Fibroblast of skin of back (primary cell): ENCODE measurements at regions not wholly inside any gene's neighbourhood (a gene's known extent, or its start where the extent isn't known, plus 50 kb on each side); places are given as distances from the start of the nearest gene placed in this dataset.
"Not testable (repeated sequence)": the region's sequence is repeated elsewhere in the genome, so short reads cannot be mapped to it uniquely, and the experiment has no call there.

Experiments used
- DNase-seq: peaks from one replicate; pipeline ENCODE4 v3.0.0-alpha.2; 2013

- peak; percentile 63 for DNase-seq
Observed at GRCh38 chr5:1635477-1635876, 111.7 kb upstream of the LPCAT1 start.

DNA sequence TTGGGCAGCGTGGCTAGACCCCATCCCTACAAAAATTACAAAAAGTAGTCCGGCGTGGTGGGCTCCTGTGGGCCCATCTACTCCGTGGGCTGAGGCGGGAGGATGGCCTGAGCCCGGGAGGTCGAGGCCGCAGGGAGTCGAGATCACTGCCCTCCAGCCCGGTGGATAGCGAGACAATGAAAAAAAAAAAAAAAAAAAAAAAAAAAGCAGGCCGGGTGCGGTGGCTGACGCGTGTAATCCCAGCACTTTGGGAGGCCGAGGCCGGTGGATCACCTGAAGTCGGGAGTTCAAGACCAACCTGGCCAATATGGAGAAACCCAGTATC, 110.5 kb upstream of the LPCAT1 start:
- no peak for DNase-seq

DNA sequence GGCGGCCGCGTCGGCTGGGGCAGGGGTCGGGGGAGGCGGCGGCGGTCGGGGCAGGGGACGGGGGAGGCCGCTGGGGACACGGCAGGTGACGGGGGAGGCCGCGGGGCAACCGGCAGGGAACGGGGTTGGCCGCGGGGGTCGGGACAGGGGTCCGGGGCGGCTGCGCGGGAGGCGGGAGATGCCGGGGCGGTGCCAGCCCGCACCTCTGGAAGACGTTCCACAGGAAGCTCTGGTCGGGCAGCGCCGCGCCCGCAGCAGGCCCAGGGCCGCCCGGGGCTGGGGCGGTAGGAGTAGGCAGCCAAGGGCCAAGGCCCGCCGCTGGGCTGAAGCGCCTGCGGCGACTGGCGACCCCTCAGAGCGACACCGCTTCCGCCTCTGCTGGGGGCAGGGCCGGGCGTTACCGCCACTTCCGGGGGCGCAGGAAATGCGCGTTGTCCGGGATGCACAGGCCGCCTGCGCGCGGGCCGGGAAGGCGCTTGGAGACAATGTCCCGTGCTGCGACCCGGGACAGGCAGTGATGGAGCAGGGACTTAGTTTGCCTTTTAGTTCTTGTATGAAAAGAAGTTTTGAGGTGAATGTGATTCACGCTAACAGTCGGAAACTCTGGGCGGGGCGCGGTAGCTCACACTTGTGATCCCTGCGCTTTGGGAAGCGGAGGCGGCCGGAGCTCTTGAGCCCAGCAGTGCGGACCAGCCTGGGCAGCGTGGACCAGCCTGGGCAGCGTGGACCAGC, 110.0 kb upstream of the LPCAT1 start:
- DNase-seq, result peak; percentile 60

GRCh38 chr5:1631004-1631403, 107.2 kb upstream of the LPCAT1 start:
- not testable (repeated sequence) for DNase-seq

GRCh38 chr5:1626397-1626796, 102.6 kb upstream of the LPCAT1 start:
- DNase-seq, result not testable (repeated sequence)

GRCh38 chr5:1619531-1619930, 95.8 kb upstream of the LPCAT1 start:
- DNase-seq, result not testable (repeated sequence)

GRCh38 chr5:1618296-1618865, 94.6 kb upstream of the LPCAT1 start:
- not testable (repeated sequence) for DNase-seq

GRCh38 chr5:1617236-1617755, 93.5 kb upstream of the LPCAT1 start:
- DNase-seq, result not testable (repeated sequence)

DNA sequence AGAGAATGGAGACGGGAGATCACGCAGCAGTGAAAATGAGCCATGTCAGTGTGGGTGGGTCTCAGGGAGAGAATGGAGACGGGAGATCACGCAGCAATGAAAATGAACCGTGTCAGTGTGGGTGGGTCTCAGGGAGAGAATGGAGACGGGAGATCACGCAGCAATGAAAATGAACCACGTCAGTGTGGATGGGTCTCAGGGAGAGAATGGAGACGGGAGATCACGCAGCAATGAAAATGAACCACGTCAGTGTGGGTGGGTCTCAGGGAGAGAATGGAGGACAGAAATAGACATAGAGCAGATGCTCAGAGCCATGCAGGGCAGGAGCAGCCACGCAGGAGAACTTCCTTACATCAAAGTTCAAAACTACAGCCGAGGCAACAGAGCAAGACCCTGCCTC, 89.8 kb upstream of the LPCAT1 start:
- DNase-seq, result not testable (repeated sequence)

GRCh38 chr5:1610526-1610925, 86.8 kb upstream of the LPCAT1 start:
- DNase-seq, result not testable (repeated sequence)

- DNase-seq, result not testable (repeated sequence)
Observed at GRCh38 chr5:1609111-1609510, 85.4 kb upstream of the LPCAT1 start.

- peak; percentile 79 for DNase-seq
Observed at GRCh38 chr5:1608336-1608735, 84.6 kb upstream of the LPCAT1 start.

GRCh38 chr5:1606951-1607350, 83.2 kb upstream of the LPCAT1 start:
- not testable (repeated sequence) for DNase-seq

GRCh38 chr5:1603916-1604315, 80.2 kb upstream of the LPCAT1 start:
- DNase-seq, result not testable (repeated sequence)

DNA sequence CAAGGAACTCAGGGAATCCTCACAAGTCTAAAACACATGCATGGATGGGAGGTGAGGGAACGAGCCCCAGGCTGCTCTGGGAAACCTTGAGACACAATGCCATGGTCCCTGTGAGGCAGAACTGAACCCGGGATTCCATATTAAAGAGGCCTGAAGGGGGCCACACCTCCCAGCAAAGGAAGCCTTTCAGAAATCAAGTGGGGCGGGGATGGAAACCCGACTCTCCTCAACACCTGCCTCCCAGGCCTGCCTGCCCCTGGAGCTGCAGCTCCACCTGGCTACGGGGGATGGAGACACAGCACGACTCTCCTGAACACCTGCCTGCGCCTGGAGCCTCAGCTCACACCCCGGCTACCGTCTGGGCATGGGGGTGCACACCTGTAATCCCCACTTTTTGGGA, 77.8 kb upstream of the LPCAT1 start:
- not testable (repeated sequence) for DNase-seq

DNA sequence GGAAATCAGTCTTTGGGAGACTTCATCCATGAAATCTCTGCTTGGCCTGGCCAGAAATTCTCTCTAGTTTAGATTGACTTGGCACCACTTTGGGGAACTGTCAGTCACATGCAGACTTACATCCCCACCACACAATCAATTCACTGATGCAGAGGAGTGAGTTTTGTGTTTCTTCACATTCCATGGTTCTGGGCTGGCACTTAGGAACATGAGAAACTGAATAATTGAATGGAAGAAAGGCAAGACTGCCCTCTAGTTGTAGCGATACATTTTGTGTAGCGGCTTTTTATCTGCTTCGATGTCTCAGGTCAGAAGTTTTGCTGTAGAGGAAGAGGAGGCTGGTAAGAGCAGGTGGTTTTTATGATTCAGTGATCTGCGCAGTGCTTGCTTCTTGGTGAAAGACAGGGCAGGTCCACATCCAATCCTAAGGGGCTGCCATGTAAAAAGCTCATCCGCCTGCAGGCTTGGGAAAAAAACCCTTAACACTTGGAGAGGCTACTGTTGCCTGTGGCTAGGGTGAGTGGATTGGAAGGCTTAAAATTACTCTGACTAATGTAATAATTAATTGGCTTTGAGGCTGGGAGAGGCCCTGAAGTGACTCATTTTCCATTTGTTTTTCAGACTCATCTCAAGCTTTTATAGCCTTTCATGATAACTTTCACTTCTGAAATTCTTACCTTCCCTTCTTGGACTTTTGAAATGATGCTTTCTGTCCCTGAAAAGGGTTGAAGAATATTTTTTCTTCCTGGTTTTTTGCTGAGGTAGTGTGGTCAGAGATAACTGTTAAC, 75.4 kb upstream of the LPCAT1 start:
- peak; percentile 35 for DNase-seq

GRCh38 chr5:1597093-1597473, 73.3 kb upstream of the LPCAT1 start:
- DNase-seq, result peak; percentile 28

DNA sequence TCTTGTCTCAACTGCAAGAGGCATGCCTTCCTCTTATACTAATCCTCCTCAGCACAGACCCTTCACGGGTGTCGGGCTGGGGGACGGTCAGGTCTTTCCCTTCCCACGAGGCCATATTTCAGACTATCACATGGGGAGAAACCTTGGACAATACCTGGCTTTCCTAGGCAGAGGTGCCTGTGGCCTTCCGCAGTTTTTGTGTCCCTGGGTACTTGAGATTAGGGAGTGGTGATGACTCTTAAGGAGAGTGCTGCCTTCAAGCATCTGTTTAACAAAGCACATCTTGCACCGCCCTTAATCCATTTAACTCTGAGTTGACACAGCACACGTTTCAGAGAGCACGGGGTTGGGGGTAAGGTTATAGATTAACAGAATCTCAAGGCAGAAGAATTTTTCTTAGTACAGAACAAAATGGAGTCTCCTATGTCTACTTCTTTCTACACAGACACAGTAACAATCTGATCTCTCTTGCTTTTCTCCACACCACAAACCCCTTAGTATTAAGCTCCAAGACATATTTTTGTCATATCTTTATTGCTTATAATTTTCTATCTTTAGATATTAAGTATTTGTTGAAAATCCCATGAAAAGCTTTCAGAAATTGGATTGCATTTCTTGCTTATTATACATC, 72.8 kb upstream of the LPCAT1 start:
- not testable (repeated sequence) for DNase-seq

DNA sequence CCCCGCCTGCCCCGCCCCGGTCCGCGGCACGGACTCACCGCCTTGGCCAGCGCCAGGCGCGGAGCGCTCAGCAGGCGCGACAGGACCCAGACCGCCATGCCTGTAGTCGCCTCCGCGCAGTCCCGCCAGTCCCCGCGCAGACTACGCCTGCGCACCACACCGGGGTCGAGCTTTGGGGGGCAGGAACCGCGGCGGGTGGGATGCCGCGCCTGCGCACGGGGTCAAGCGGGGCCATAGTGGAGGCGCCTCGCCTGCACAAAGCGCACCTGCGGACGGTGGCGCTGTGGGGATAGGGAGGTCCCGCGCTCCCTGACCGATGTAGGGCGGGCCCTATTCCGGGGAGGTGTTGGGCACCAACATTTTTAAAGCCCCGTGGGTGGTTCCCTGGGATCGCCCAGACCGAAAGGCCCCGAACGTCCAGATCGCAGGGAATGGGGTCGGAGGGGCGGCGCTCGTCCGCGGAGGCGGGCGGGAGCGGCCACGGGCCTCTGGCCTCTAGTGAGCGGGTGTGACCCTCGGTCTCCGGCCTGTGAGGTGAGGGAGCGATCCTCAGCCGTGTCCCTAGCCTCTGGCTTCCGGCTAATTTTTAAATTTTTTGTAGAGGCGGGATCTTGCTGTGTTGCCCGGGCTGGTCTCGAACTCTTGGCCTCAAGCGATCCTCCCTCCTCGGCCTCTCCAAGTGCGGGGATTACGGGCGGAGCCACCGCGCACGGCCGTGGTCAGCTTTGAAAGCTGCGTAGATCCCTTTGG, 70.8 kb upstream of the LPCAT1 start:
- DNase-seq, result peak; percentile 16

GRCh38 chr5:1593903-1594356, 70.2 kb upstream of the LPCAT1 start:
- no peak for DNase-seq

- DNase-seq, result not testable (repeated sequence)
Observed at GRCh38 chr5:1588071-1588694, 64.4 kb upstream of the LPCAT1 start.
